Erythroblast (primary cell): ENCODE measurements at regions not wholly inside any gene's neighbourhood (a gene's known extent, or its start where the extent isn't known, plus 50 kb on each side); places are given as distances from the start of the nearest gene placed in this dataset.

Source experiments
- DNase-seq, 2 experiments: peaks; one replicate each; lab custom pipeline; 2025; lab: John Stamatoyannopoulos, UW
- GATA1 ChIP-seq: IDR thresholded peaks from 2 replicates; pipeline ENCODE4 v1.6.1; 2011; ENCODE audit warnings: low read depth, mild to moderate bottlenecking, control low read depth, low read length, moderate library complexity
- POLR2A ChIP-seq: IDR thresholded peaks from 2 replicates; pipeline ENCODE4 v1.6.1; 2011; ENCODE audit warnings: mild to moderate bottlenecking, low read length

- DNase-seq: no peak
- TF ChIP-seq GATA1 (no peak), POLR2A (no peak)
Measured at GRCh38 chr3:81164806-81165205, 596.6 kb downstream of the GBE1 start.

- no peak for DNase-seq
- TF ChIP-seq GATA1 (no peak), POLR2A (no peak)
Measured at GRCh38 chr3:81161851-81162250, 599.6 kb downstream of the GBE1 start.

DNA sequence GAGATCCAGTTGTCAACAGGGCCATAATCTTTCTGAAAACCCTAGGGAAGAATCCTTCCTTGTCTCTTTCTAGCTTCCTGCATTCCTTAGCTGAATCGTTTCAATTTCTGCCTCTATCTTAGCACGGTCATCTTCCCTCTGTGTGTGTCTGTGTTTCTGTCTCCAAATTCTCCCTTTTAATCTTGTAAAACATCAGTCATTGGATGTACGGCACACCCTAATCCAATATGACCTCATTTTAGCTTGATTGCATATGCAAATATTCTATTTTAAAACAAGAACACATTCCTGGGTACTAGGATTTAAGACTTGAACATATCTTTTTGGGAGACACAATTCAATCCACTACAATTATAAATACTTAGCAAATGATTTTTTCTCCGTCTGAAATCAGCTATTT, 600.3 kb downstream of the GBE1 start:
- no peak for DNase-seq
- TF ChIP-seq GATA1: no peak
- TF ChIP-seq POLR2A: no peak

GRCh38 chr3:81154611-81155143, 606.8 kb downstream of the GBE1 start:
- DNase-seq: no peak
- no peak for TF ChIP-seq GATA1
- TF ChIP-seq POLR2A: no peak

- TF ChIP-seq GATA1 (no peak), POLR2A (no peak)
- no peak for DNase-seq
Measured at GRCh38 chr3:81152156-81152555, 609.3 kb downstream of the GBE1 start.

DNA sequence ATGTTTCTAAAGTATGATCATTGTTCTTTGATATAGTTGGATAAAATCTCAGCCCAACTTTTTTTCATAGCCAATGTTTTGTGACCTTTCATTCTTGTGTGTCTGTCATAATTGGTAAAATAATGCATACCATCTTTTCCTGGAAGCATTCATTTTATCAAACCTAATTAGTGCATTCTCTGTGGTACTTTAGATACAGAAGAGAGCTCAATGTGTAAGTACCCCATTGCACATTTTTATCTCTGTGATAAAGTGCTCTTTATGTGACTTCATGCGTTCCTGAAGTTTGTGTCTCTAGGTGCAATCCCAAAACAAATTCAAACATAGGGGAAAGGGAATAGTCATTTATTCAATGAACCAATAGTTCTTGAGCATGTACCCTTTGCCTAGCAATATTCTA, 628.5 kb downstream of the GBE1 start:
- TF ChIP-seq POLR2A (no peak), GATA1 (no peak)
- DNase-seq: no peak

GRCh38 chr3:81105789-81106488, 655.5 kb downstream of the GBE1 start:
- no peak for TF ChIP-seq POLR2A
- no peak for TF ChIP-seq GATA1
- DNase-seq: no peak

DNA sequence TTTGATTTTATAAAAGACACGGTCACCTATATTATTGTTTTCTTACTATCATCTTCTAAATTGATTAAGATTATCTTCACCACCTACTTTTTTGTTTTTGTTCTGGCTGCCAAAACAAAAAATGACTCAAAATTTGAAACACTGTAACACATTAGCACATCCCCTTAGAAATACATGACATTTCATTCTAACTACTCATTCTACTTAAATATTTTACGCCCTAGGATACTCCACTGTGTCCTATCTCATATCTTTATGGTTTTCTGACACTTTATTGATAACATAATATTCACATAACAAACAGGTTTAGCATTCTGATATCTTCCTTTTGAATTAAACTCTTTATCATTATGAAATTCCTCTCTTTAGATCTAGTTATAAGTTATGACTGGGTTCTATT, 656.2 kb downstream of the GBE1 start:
- TF ChIP-seq POLR2A (no peak), GATA1 (no peak)
- DNase-seq: no peak

- TF ChIP-seq POLR2A (no peak), GATA1 (no peak)
Measured at GRCh38 chr3:81097889-81098288, 663.6 kb downstream of the GBE1 start.

DNA sequence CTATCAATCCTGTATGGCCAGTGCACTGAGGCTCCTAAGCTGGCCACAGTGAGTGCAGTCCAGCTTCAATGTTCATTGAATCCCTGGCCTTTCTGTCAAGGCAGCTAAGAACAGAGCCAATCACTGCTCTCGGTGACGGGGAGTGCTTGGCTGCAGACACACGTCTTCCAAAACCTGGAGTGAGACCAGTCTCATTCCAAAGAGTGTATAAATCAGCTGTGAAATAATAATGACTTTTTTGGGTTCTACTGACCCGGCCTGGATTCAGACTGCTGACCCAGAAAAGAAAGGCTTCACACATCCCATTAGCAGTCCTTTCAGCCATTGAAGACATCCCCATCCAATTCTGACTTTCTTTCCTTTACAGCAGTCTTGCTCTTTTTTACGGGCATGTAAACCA, 665.5 kb downstream of the GBE1 start:
- TF ChIP-seq POLR2A (no peak), GATA1 (no peak)
- no peak for DNase-seq

More at GRCh38 chr3:81097889-81098288, 663.6 kb downstream of the GBE1 start:
- DNase-seq: no peak

- no peak for DNase-seq
- no peak for TF ChIP-seq POLR2A
Measured at GRCh38 chr3:81094986-81095385, 666.5 kb downstream of the GBE1 start.

GRCh38 chr3:81087607-81088006, 673.8 kb downstream of the GBE1 start:
- DNase-seq: no peak
- TF ChIP-seq POLR2A (no peak), GATA1 (no peak)

- no peak for TF ChIP-seq POLR2A
- TF ChIP-seq GATA1: no peak
- DNase-seq: no peak
Measured at GRCh38 chr3:81086348-81086747, 675.1 kb downstream of the GBE1 start.

- no peak for DNase-seq
- TF ChIP-seq POLR2A: no peak
- TF ChIP-seq GATA1: no peak
Measured at GRCh38 chr3:81080608-81081007, 680.8 kb downstream of the GBE1 start.

GRCh38 chr3:81072591-81072990, 688.9 kb downstream of the GBE1 start:
- no peak for DNase-seq
- TF ChIP-seq GATA1 (no peak), POLR2A (no peak)
